Peyer's patch (tissue), 4 donors: ENCODE measurements at regions not wholly inside any gene's neighbourhood (a gene's known extent, or its start where the extent isn't known, plus 50 kb on each side); places are given as distances from the start of the nearest gene placed in this dataset.

Experiments used
- DNase-seq, 3 donors: peaks; one replicate each; pipeline ENCODE4 v3.0.0-alpha.2; 2017 to 2019
- H3K27ac ChIP-seq, 4 donors: fragments of 200-600 bp; sonication (generic); one replicate each; pipeline ENCODE4 v1.5.1; 2016 to 2019
- H3K27me3 ChIP-seq, 2 donors: fragments of 200-600 bp; sonication (generic); one replicate each; pipeline ENCODE4 v1.5.1; 2019
- H3K36me3 ChIP-seq, 3 donors: fragments of 200-600 bp; sonication (generic); one replicate each; pipeline ENCODE4 v1.5.1; 2016 to 2019
- H3K4me1 ChIP-seq, 4 donors: fragments of 200-600 bp; sonication (generic); one replicate each; pipeline ENCODE4 v1.5.1; 2016 to 2019
- H3K4me3 ChIP-seq, 4 donors: fragments of 200-600 bp; sonication (generic); 1 replicate in 3 of 4; 2 replicates in 1 of 4; pipeline ENCODE4 v1.5.1; 2016 to 2019; ENCODE audit warnings: mild to moderate bottlenecking in 1 of 4
- H3K9me3 ChIP-seq, 4 donors: fragments of 200-600 bp; sonication (generic); one replicate each; pipeline ENCODE4 v1.5.1; 2016 to 2019; ENCODE audit warnings: mild to moderate bottlenecking in 1 of 4
- CTCF ChIP-seq, 6 experiments: fragments of 450-650 bp in 4 of 6; fragments of 200-600 bp in 2 of 6; sonication (generic) in 1 of 6; IDR thresholded peaks; one replicate each; pipeline ENCODE4 v1.5.1; 2017 to 2019; ENCODE audit warnings: antibody characterized with exemption in 6 of 6, mild to moderate bottlenecking in 3 of 6, moderate library complexity in 1 of 6
- POLR2A ChIP-seq, 2 donors: fragments of 450-650 bp; IDR thresholded peaks; one replicate each; pipeline ENCODE4 v1.5.1; 2017; ENCODE audit warnings: antibody characterized with exemption in 2 of 2, mild to moderate bottlenecking in 2 of 2, moderate library complexity in 2 of 2

DNA sequence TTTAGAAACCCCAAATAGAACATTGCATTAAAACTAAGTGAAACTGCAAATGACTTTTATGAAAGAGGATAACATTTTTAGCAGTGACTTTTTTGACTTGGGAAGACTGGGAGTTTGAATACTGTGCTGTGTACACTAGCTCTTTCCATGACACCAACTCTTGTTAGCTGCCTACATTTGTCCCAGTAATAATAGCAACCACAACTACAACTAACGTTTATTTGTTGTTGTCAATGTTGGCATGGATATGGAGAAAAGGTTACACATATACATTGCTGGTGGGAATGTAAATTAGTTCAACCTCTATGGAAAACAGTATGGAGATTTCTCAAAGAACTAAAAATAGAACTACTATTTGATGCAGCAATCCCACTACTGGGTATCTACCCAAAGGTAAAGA is 329.6 kb upstream of the ADAMTS9 start:
- TF ChIP-seq CTCF (IDR thresholded peaks at IDR 0.05) (no peak), POLR2A (IDR thresholded peaks at IDR 0.05) (no peak)
- Histone ChIP-seq H3K36me3 (no peaks in the 10 kb centered on the region), H3K27ac (no peak overlapping the region), H3K4me1 (no peaks in the 10 kb centered on the region), H3K27me3 (no peaks in the 10 kb centered on the region), H3K9me3 (no peaks in the 10 kb centered on the region), H3K4me3 (no peak overlapping the region)
- no peak for DNase-seq

DNA sequence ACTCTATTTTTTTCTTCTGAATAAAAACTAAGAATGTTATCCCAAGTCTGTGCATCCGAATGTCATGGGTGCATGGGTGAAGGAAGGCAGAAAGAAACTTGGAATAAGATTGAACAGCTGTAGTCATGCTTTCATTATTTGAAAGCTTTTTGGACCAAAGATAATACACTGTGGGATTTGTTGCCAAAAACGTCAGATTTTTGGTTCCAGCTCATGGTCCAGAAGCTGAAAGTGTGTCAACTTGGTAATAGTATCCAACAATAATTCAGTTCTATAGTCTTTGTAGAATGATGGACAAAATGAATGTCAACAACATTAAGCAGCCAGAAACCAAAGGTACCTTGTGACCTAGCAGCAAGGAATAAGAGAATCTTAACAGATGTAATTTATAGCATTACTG is 327.9 kb upstream of the ADAMTS9 start:
- Histone ChIP-seq H3K36me3 (no peaks in the 10 kb centered on the region), H3K9me3 (no peaks in the 10 kb centered on the region), H3K4me3 (no peak overlapping the region), H3K4me1 (no peaks in the 10 kb centered on the region), H3K27ac (no peak overlapping the region), H3K27me3 (no peaks in the 10 kb centered on the region)
- no peak for TF ChIP-seq CTCF (IDR thresholded peaks at IDR 0.05)
- TF ChIP-seq POLR2A (IDR thresholded peaks at IDR 0.05) = no peak
- DNase-seq = no peak

DNA sequence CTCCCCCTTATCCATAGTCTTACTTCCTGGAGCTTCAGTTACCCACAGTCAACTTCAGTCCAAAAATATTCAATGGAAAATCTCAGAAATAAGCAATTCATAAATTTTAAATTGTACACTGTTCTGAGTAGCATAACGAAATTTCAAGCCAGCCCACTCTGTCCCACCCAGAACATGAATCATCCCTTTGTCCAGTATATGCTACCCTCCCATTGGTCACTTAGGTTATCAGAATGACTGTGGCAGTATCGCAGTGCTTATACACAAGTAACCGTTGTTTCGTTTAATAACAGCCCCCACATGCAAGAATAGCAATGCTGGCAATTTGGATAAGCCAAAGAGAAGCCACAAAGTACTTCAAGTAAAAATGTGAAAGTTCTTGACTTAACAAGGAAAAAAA is 325.3 kb upstream of the ADAMTS9 start:
- TF ChIP-seq CTCF (IDR thresholded peaks at IDR 0.05) (no peak), POLR2A (IDR thresholded peaks at IDR 0.05) (no peak)
- Histone ChIP-seq H3K9me3 (no peaks in the 10 kb centered on the region), H3K27me3 (no peaks in the 10 kb centered on the region), H3K27ac (no peak overlapping the region), H3K36me3 (no peaks in the 10 kb centered on the region), H3K4me3 (no peak overlapping the region), H3K4me1 (no peaks in the 10 kb centered on the region)
- no peak for DNase-seq

GRCh38 chr3:65006300-65006739 is 318.5 kb upstream of the ADAMTS9 start:
- Histone ChIP-seq H3K4me1 (no peaks in the 10 kb centered on the region), H3K4me3 (no peak overlapping the region), H3K27ac (no peak overlapping the region), H3K36me3 (no peaks in the 10 kb centered on the region), H3K9me3 (no peaks in the 10 kb centered on the region), H3K27me3 (no peaks in the 10 kb centered on the region)
- no peak for TF ChIP-seq POLR2A (IDR thresholded peaks at IDR 0.05)
- no peak for TF ChIP-seq CTCF (IDR thresholded peaks at IDR 0.05)
- DNase-seq = no peak

DNA sequence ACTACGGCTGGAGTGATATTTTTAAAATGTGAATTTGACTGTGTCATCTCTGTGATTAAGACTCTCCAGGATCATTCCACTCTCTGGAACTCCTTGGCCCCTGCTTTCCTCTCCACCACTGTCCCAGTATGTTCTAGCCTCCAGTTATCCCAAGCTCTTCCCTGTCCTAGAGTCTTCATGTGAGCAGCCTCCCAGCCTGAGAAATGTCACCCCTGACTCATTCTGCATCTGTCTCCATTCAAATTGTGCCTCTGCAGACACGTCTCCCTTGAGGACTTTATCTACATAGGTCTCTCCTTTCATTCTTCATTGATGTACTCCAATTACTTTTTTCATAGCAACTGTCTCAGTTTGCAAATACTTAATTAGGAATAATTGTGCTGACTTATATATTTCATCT is 317.7 kb upstream of the ADAMTS9 start:
- Histone ChIP-seq H3K9me3 (no peaks in the 10 kb centered on the region), H3K4me1 (no peaks in the 10 kb centered on the region), H3K36me3 (no peaks in the 10 kb centered on the region), H3K27me3 (no peaks in the 10 kb centered on the region), H3K4me3 (no peak overlapping the region), H3K27ac (no peak overlapping the region)
- TF ChIP-seq CTCF (IDR thresholded peaks at IDR 0.05) (no peak), POLR2A (IDR thresholded peaks at IDR 0.05) (no peak)
- no peak for DNase-seq

- Histone ChIP-seq H3K27me3 (no peaks in the 10 kb centered on the region), H3K4me3 (no peak overlapping the region), H3K9me3 (no peaks in the 10 kb centered on the region), H3K27ac (no peak overlapping the region), H3K36me3 (no peaks in the 10 kb centered on the region), H3K4me1 (no peaks in the 10 kb centered on the region)
- TF ChIP-seq CTCF (IDR thresholded peaks at IDR 0.05) = no peak
- TF ChIP-seq POLR2A (IDR thresholded peaks at IDR 0.05) = no peak
- DNase-seq = no peak
These were observed 317.0 kb upstream of the ADAMTS9 start for GRCh38 chr3:65004795-65005295.
